ENCODE measurements at regions not wholly inside any gene's neighbourhood (a gene's known extent, or its start where the extent isn't known, plus 50 kb on each side); places are given as distances from the start of the nearest gene placed in this dataset.

GRCh38 chr2:204078003-204078698 lies 141.6 kb downstream of the ICOS start:
- Histone ChIP-seq H3K27ac (ENCODE audit: control insufficient read depth, insufficient read depth, low read length) (no peak overlapping the region), H3K4me1 (ENCODE audit: control insufficient read depth, extremely low read depth, insufficient read depth, low read length) (no peaks in the 10 kb centered on the region), H3K9me1 (ENCODE audit: control insufficient read depth, extremely low read depth, insufficient read depth, low read length) (no peaks in the 10 kb centered on the region), H3K4me2 (ENCODE audit: control insufficient read depth, extremely low read depth, insufficient read depth, low read depth, low read length) (no peak overlapping the region), H3K27me3 (ENCODE audit: control insufficient read depth, extremely low read depth, insufficient read depth, low read length) (no peaks in the 10 kb centered on the region), H2AFZ (ENCODE audit: control insufficient read depth, low read length) (no peak overlapping the region), H4K20me1 (ENCODE audit: control insufficient read depth, extremely low read depth, insufficient read depth, low read length) (no peaks in the 10 kb centered on the region), H3K79me2 (ENCODE audit: control insufficient read depth, insufficient read depth, low read length) (no peaks in the 10 kb centered on the region), H3K4me3 (ENCODE audit: control insufficient read depth in 2 of 3, extremely low read depth in 1 of 3, insufficient read depth in 2 of 3, low read depth in 1 of 3, low read length in 3 of 3) (no peak overlapping the region), H3K9me3 (ENCODE audit: control insufficient read depth, low read depth, low read length) (no peaks in the 10 kb centered on the region), H3K36me3 (ENCODE audit: control insufficient read depth in 2 of 2, extremely low read depth in 1 of 2, insufficient read depth in 2 of 2, low read length in 2 of 2) (no peaks in the 10 kb centered on the region), H3K9ac (ENCODE audit: control insufficient read depth, extremely low read depth, insufficient read depth, low read length) (no peak overlapping the region)
- no peak for FAIRE-seq
- no peak for TF ChIP-seq EZH2 (IDR thresholded peaks at IDR 0.05; ENCODE audit: low read length)
- TF ChIP-seq, protein P1, sequence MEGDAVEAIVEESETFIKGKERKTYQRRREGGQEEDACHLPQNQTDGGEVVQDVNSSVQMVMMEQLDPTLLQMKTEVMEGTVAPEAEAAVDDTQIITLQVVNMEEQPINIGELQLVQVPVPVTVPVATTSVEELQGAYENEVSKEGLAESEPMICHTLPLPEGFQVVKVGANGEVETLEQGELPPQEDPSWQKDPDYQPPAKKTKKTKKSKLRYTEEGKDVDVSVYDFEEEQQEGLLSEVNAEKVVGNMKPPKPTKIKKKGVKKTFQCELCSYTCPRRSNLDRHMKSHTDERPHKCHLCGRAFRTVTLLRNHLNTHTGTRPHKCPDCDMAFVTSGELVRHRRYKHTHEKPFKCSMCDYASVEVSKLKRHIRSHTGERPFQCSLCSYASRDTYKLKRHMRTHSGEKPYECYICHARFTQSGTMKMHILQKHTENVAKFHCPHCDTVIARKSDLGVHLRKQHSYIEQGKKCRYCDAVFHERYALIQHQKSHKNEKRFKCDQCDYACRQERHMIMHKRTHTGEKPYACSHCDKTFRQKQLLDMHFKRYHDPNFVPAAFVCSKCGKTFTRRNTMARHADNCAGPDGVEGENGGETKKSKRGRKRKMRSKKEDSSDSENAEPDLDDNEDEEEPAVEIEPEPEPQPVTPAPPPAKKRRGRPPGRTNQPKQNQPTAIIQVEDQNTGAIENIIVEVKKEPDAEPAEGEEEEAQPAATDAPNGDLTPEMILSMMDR (optimal IDR thresholded peaks at IDR 0.05 in 1 of 3, IDR thresholded peaks at IDR 0.05 in 1 of 3, conservative IDR thresholded peaks at IDR 0.05 in 1 of 3; ENCODE audit: extremely low read depth in 1 of 3, insufficient read depth in 2 of 3, low read length in 3 of 3) = no peak
- DNase-seq (ENCODE audit: low read depth, low spot score) = no peak
- dilution Hi-C loops (cut with MboI; ENCODE audit: extremely low pct_ligation_motif_present, low sequenced_read_pairs) = no loop called here

DNA sequence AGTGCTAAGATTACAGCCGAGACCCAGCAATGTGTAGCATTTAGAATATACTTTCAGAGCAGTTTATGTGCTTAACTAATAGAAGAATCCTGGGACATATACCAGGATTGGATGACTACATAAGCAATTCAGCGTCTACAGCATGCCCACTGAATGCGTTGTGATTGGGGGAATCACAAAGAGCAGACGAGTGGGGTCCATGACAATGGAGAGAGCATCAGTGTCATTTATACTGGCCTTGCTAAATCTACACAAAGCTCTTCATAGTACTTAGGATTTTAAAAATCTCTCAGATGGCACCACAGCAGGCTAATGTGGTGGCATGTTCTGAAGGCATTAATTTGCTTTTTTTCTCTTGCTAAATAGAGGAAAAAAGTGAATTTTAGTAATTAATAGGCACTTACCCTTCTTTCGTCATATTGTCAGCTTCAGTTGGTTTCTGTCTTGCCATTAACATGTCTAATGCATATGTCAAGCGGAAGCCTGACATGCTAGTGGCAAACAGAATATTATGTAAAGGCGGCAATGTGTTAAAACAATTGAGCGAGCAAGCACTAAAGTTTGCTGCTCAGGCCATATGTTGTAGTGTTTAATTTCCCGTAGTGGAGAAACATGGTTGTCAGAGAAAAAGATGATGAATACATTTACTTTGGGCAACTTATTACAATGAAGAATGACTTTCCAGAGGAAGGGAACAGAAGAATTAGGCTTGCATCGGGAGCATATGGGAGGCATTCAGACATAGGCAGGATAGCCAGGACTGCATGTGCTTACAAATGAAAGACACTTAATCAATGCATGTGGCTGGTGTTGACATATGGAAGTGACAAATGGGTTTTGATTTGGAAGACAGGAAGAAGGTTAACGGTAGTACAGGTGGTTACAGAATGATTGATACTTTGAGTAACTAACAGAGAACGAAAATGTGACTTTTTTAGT lies 145.2 kb downstream of the ICOS start:
- H3K4me3 ChIP-seq (ENCODE audit: control insufficient read depth in 2 of 3, extremely low read depth in 1 of 3, insufficient read depth in 2 of 3, low read depth in 1 of 3, low read length in 3 of 3) = no peak overlapping the region
- no peak for FAIRE-seq
- no peak overlapping the region for H3K4me2 ChIP-seq (ENCODE audit: control insufficient read depth, extremely low read depth, insufficient read depth, low read depth, low read length)
- no peak for DNase-seq (ENCODE audit: low read depth, low spot score)
- no peaks in the 10 kb centered on the region for H3K36me3 ChIP-seq (ENCODE audit: control insufficient read depth in 2 of 2, extremely low read depth in 1 of 2, insufficient read depth in 2 of 2, low read length in 2 of 2)
- TF ChIP-seq, protein P1 (optimal IDR thresholded peaks at IDR 0.05 in 1 of 3, IDR thresholded peaks at IDR 0.05 in 1 of 3, conservative IDR thresholded peaks at IDR 0.05 in 1 of 3; ENCODE audit: extremely low read depth in 1 of 3, insufficient read depth in 2 of 3, low read length in 3 of 3) = no peak
- TF ChIP-seq EZH2 (IDR thresholded peaks at IDR 0.05; ENCODE audit: low read length) = no peak
- no peaks in the 10 kb centered on the region for H3K9me3 ChIP-seq (ENCODE audit: control insufficient read depth, low read depth, low read length)
- H3K79me2 ChIP-seq (ENCODE audit: control insufficient read depth, insufficient read depth, low read length) = no peaks in the 10 kb centered on the region
- H2AFZ ChIP-seq (ENCODE audit: control insufficient read depth, low read length) = no peak overlapping the region
- no peaks in the 10 kb centered on the region for H3K9me1 ChIP-seq (ENCODE audit: control insufficient read depth, extremely low read depth, insufficient read depth, low read length)
- no peak overlapping the region for H3K27ac ChIP-seq (ENCODE audit: control insufficient read depth, insufficient read depth, low read length)
- no peak overlapping the region for H3K9ac ChIP-seq (ENCODE audit: control insufficient read depth, extremely low read depth, insufficient read depth, low read length)
- H3K4me1 ChIP-seq (ENCODE audit: control insufficient read depth, extremely low read depth, insufficient read depth, low read length) = no peaks in the 10 kb centered on the region
- dilution Hi-C loops (cut with MboI; ENCODE audit: extremely low pct_ligation_motif_present, low sequenced_read_pairs) = no loop called here
- no peaks in the 10 kb centered on the region for H3K27me3 ChIP-seq (ENCODE audit: control insufficient read depth, extremely low read depth, insufficient read depth, low read length)
- H4K20me1 ChIP-seq (ENCODE audit: control insufficient read depth, extremely low read depth, insufficient read depth, low read length) = no peaks in the 10 kb centered on the region

Measured in keratinocyte (primary cell).